ENCODE measurements at regions not wholly inside any gene's neighbourhood (a gene's known extent, or its start where the extent isn't known, plus 50 kb on each side); places are given as distances from the start of the nearest gene placed in this dataset.

- TF ChIP-seq CBFA2T3 (IDR thresholded peaks at IDR 0.05): no peak
- no peak for TF ChIP-seq ZNF785 (CRISPR knock-in tag; IDR thresholded peaks at IDR 0.05)
- no peak for TF ChIP-seq GATA2 (CRISPR knock-in tag; IDR thresholded peaks at IDR 0.05)
- no peak for TF ChIP-seq TAF1 (IDR thresholded peaks at IDR 0.05; ENCODE audit: control insufficient read depth, extremely low read depth, insufficient read depth, low read length, severe bottlenecking)
- TF ChIP-seq BCLAF1 (IDR thresholded peaks at IDR 0.05; ENCODE audit: borderline replicate concordance in 1 of 2, control insufficient read depth in 1 of 2, low read depth in 2 of 2, low read length in 1 of 2): no peak
- TF ChIP-seq TRIM25 (IDR thresholded peaks at IDR 0.05; ENCODE audit: borderline replicate concordance): no peak
- TF ChIP-seq PHB2 (IDR thresholded peaks at IDR 0.05; ENCODE audit: low read depth): no peak
- no peak for TF ChIP-seq DNMT1 (IDR thresholded peaks at IDR 0.05)
- no peak for TF ChIP-seq ETV5 (CRISPR knock-in tag; IDR thresholded peaks at IDR 0.05; ENCODE audit: low read depth)
- peak; percentile 82 for TF ChIP-seq CREM (IDR thresholded peaks at IDR 0.05; ENCODE audit: low read depth)
- no peak for TF ChIP-seq TGIF2 (CRISPR knock-in tag; IDR thresholded peaks at IDR 0.05)
- TF ChIP-seq DMBX1 (CRISPR knock-in tag; IDR thresholded peaks at IDR 0.05; ENCODE audit: borderline replicate concordance): 0 out of 2 replicates have a peak, but pooled peaks have one; percentile 53
- peak; percentile 41; the same call in 1 of the 2 replicates for TF ChIP-seq ZFX (CRISPR knock-in tag; IDR thresholded peaks at IDR 0.05)
- TF ChIP-seq PRMT5 (CRISPR knock-in tag; IDR thresholded peaks at IDR 0.05): no peak
These were observed 88.0 kb upstream of the ZNF648 start (continued) for GRCh38 chr1:182149411-182149965.

All from K562 (cell line).